Activated CD8-positive, alpha-beta T cell treated with anti-CD3 and anti-CD28 coated beads for 36 hours (primary cell): ENCODE measurements at regions not wholly inside any gene's neighbourhood (a gene's known extent, or its start where the extent isn't known, plus 50 kb on each side); places are given as distances from the start of the nearest gene placed in this dataset.

Experiments
- ATAC-seq: fragments of 200-7000 bp; cut with Tn5 transposase; one replicate; pipeline ENCODE4 v1.10.0; 2021; ENCODE audit warnings: mild to moderate bottlenecking, moderate library complexity
- CTCF ChIA-PET: fragments of 350-600 bp; sonication (Branson Sonifier 250); formaldehyde crosslinking; loops from one replicate; lab custom pipeline; 2021; ENCODE audit warnings: antibody characterized with exemption; lab: Charles Lee
- POLR2A ChIA-PET: fragments of 350-600 bp; sonication (Branson Sonifier 250); formaldehyde crosslinking; loops from one replicate; lab custom pipeline; 2021; ENCODE audit warnings: antibody characterized with exemption; lab: Charles Lee
- DNase-seq: peaks from one replicate; pipeline ENCODE4 v3.0.0-alpha.2; 2020
- H3K27ac Mint-ChIP-seq: one replicate; pipeline ENCODE4 v1.8.0; 2021; ENCODE audit warnings: mild to moderate bottlenecking, mixed read lengths
- H3K27me3 Mint-ChIP-seq: one replicate; pipeline ENCODE4 v1.8.0; 2021; ENCODE audit warnings: mixed read lengths
- H3K36me3 Mint-ChIP-seq: one replicate; pipeline ENCODE4 v1.8.0; 2021; ENCODE audit warnings: low read depth, mixed read lengths
- H3K4me1 Mint-ChIP-seq: one replicate; pipeline ENCODE4 v1.8.0; 2021; ENCODE audit warnings: low read depth, mixed read lengths
- H3K4me3 Mint-ChIP-seq: one replicate; pipeline ENCODE4 v1.8.0; 2021; ENCODE audit warnings: mild to moderate bottlenecking, moderate library complexity, mixed read lengths
- H3K9me3 Mint-ChIP-seq: one replicate; pipeline ENCODE4 v1.8.0; 2021; ENCODE audit warnings: mixed read lengths
- intact Hi-C: fragments of 100-400 bp; cut with micrococcal nuclease; formaldehyde crosslinking; loops from one replicate; pipeline ENCODE4 v1.10.0; 2022
- TF ChIP-seq, protein P1 (sequence below): fragments of 200-600 bp; IDR thresholded peaks from one replicate; pipeline ENCODE4 v1.8.0; 2022; ENCODE audit warnings: antibody characterized with exemption, mild to moderate bottlenecking

DNA sequence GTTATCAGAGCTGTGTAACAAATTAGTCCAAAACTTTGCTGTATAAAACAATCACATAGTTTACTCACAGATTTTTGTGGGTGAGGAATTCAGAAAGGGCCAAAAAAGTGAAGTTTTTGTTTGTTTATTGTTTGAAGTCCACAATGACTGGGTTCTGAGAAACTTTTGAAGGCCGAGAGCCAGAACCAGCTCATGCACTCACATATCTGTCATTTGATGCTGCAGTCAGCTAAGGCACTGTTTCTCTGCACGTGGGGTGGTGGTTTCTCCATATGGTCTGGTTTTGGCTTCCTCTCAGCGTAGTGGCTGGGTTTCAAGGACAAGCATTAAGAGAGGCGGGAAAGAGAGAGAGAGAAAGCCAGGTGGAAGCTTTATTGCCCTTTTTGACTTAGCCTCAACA lies 131.8 kb downstream of the TWIST2 start:
- H3K27me3 Mint-ChIP-seq: peaks cover 2% of the 10 kb centered on the region
- ChIA-PET POLR2A (no interaction called here), CTCF (no interaction called here)
- no peaks in the 10 kb centered on the region for H3K36me3 Mint-ChIP-seq
- intact Hi-C loops: no loop called here
- DNase-seq (no peak), ATAC-seq (no peak)
- no peak overlapping the region for H3K27ac Mint-ChIP-seq
- no peak overlapping the region for H3K4me3 Mint-ChIP-seq
- H3K9me3 Mint-ChIP-seq: peaks cover 6% of the 10 kb centered on the region
- no peaks in the 10 kb centered on the region for H3K4me1 Mint-ChIP-seq
- TF ChIP-seq, protein P1, sequence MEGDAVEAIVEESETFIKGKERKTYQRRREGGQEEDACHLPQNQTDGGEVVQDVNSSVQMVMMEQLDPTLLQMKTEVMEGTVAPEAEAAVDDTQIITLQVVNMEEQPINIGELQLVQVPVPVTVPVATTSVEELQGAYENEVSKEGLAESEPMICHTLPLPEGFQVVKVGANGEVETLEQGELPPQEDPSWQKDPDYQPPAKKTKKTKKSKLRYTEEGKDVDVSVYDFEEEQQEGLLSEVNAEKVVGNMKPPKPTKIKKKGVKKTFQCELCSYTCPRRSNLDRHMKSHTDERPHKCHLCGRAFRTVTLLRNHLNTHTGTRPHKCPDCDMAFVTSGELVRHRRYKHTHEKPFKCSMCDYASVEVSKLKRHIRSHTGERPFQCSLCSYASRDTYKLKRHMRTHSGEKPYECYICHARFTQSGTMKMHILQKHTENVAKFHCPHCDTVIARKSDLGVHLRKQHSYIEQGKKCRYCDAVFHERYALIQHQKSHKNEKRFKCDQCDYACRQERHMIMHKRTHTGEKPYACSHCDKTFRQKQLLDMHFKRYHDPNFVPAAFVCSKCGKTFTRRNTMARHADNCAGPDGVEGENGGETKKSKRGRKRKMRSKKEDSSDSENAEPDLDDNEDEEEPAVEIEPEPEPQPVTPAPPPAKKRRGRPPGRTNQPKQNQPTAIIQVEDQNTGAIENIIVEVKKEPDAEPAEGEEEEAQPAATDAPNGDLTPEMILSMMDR: no peak

DNA sequence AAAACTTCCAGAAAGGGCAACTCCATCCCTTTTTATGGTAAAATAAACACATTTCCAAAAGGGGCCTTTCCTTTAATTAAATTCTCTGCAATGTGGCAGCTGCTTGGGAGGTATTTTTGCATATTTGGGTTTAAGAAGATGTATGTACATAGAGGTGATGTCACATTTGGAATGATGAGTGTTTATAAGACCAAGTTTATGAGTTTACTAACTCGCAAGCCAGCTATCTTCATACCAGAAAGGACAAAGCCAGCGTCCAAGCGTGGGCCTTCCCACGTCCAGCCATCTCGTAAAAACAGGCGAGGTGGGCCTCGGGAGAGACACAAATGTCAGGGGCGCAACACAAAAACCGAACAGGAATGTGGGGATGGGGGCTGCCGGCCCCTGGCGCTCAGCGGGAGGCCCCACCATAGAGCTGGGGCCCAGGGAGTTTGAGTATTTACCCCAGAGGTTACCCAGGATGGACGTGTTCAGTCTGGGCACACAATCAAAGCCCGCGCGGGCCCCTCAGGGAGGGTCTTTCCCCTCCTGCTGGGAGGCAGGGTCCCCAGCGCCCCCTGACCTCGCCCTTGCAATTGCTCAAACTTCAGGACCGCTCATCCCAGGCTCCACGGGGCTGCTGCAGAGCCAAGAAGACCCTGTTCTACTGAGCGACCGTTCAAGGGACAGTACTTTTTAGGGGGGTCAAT lies 137.3 kb downstream of the TWIST2 start:
- ChIA-PET CTCF (interaction anchor here (2.1 kb wide), 1 partner anchor 12 kb away, joined by 7 read pairs; no protein-coding TSS in a partner anchor), POLR2A (no interaction called here)
- TF ChIP-seq, protein P1: no peak
- DNase-seq (no peak), ATAC-seq (no peak)
- Mint-ChIP-seq H3K27ac (no peak overlapping the region), H3K4me3 (no peak overlapping the region), H3K4me1 (no peaks in the 10 kb centered on the region), H3K9me3 (no peaks in the 10 kb centered on the region), H3K27me3 (peaks cover 1% of the 10 kb centered on the region), H3K36me3 (no peaks in the 10 kb centered on the region)
- intact Hi-C loops: no loop called here

GRCh38 chr2:238985931-238986446 lies 138.1 kb downstream of the TWIST2 start:
- no peak for ATAC-seq
- H3K36me3 Mint-ChIP-seq: no peaks in the 10 kb centered on the region
- H3K9me3 Mint-ChIP-seq: no peaks in the 10 kb centered on the region
- TF ChIP-seq, protein P1: no peak
- CTCF ChIA-PET: no interaction called here
- H3K27me3 Mint-ChIP-seq: peaks cover 1% of the 10 kb centered on the region
- intact Hi-C loops: no loop called here
- H3K4me3 Mint-ChIP-seq: no peak overlapping the region
- no peak overlapping the region for H3K27ac Mint-ChIP-seq
- no peak for DNase-seq
- POLR2A ChIA-PET: no interaction called here
- no peaks in the 10 kb centered on the region for H3K4me1 Mint-ChIP-seq

GRCh38 chr2:238986491-238987351 lies 138.8 kb downstream of the TWIST2 start:
- DNase-seq (no peak), ATAC-seq (no peak)
- Mint-ChIP-seq H3K27me3 (peaks cover 1% of the 10 kb centered on the region), H3K4me3 (no peak overlapping the region), H3K27ac (no peak overlapping the region), H3K9me3 (no peaks in the 10 kb centered on the region), H3K4me1 (no peaks in the 10 kb centered on the region), H3K36me3 (no peaks in the 10 kb centered on the region)
- ChIA-PET POLR2A (no interaction called here), CTCF (interaction anchor here (0.5 kb wide), 1 partner anchor 41 kb away, joined by 3 read pairs; no protein-coding TSS in a partner anchor)
- TF ChIP-seq, protein P1: no peak
- intact Hi-C loops: no loop called here
